GM13976 (cell line): ENCODE measurements at regions not wholly inside any gene's neighbourhood (a gene's known extent, or its start where the extent isn't known, plus 50 kb on each side); places are given as distances from the start of the nearest gene placed in this dataset.

Source experiments
- DNase-seq: peaks from one replicate; pipeline ENCODE4 v3.0.0; 2012; ENCODE audit warnings: low spot score
- in situ Hi-C: fragments of 300-500 bp; cut with MboI; formaldehyde crosslinking; loops from one replicate; pipeline ENCODE4 v1.12.0; 2022; ENCODE audit warnings: low sequenced_read_pairs, mixed read lengths, inconsistent platforms; ENCODE audit not compliant: unreplicated experiment
- TF ChIP-seq, protein P1 (sequence below): IDR thresholded peaks from 2 replicates; pipeline ENCODE4 v1.5.1; 2012; ENCODE audit warnings: borderline replicate concordance, mild to moderate bottlenecking; ENCODE audit not compliant: insufficient read depth; ENCODE audit errors: extremely low read depth, missing control alignments, control extremely low read depth

DNA sequence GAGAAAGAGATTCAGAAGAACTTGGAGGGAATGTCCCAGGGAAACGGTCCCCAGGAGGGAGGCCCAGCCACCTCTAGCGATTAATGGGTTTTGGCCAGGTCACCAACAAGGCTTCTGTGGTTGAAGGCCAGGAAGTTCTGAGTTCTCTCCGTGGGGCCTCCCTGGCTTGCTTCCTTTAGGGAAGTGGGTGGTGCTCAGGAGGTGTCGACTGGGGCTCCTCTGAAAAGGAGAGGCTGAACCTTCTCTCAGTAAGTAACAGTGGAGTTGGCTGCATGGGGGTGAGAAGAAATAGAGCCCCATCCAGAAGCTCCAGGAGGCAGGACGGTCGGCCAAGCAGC lies 77.1 kb upstream of the GSE1 start:
- TF ChIP-seq, protein P1, sequence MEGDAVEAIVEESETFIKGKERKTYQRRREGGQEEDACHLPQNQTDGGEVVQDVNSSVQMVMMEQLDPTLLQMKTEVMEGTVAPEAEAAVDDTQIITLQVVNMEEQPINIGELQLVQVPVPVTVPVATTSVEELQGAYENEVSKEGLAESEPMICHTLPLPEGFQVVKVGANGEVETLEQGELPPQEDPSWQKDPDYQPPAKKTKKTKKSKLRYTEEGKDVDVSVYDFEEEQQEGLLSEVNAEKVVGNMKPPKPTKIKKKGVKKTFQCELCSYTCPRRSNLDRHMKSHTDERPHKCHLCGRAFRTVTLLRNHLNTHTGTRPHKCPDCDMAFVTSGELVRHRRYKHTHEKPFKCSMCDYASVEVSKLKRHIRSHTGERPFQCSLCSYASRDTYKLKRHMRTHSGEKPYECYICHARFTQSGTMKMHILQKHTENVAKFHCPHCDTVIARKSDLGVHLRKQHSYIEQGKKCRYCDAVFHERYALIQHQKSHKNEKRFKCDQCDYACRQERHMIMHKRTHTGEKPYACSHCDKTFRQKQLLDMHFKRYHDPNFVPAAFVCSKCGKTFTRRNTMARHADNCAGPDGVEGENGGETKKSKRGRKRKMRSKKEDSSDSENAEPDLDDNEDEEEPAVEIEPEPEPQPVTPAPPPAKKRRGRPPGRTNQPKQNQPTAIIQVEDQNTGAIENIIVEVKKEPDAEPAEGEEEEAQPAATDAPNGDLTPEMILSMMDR = no peak
- no peak for DNase-seq

DNA sequence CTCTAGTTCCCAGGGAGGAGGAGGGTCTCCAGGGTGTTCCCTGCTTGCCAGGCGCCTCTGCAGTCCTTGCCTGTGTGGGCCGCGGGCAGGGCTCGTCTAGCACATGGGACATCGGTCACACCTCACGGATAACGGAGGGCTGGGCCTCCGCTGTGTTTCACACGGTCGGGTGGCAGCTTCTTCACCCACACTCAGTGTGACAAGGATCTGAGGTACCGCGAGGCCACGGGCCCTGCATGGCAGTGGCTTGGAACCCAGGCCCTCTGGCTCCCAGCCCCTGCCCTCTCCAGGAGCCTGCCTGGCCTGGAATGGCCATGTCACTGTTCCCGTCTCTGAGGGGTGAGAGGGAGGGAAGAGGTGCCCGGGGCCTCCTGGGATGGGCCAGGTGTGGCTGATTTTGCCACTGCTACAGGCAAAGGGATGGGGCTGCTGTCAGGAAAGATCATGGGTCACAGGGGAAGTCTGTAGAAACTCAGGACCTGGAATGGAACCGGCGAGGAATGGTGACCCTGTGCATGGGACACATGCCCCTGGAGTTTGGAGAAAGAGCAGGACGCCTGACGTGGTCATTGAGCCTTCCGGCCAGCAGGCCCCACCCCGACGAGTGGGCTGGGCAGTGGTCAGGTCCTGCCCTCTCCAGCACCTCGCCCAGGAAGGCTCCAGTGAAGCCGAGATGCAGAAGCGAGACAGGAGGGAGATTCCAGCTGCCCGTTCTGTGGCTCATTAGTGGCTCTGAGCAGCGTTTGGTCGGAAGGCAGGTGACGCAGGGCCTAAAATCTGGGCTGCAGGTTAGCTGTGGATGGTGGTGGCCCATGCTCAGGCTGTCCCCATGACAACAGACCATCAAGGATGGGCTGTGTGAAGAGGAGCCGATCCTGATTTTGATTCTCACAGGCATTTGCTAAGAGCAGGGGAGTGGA lies 76.5 kb upstream of the GSE1 start:
- TF ChIP-seq, protein P1 = no peak
- in situ Hi-C loops = no loop called here
- no peak for DNase-seq

More for the DNA sequence above, 77.1 kb upstream of the GSE1 start:
- in situ Hi-C loops = no loop called here

DNA sequence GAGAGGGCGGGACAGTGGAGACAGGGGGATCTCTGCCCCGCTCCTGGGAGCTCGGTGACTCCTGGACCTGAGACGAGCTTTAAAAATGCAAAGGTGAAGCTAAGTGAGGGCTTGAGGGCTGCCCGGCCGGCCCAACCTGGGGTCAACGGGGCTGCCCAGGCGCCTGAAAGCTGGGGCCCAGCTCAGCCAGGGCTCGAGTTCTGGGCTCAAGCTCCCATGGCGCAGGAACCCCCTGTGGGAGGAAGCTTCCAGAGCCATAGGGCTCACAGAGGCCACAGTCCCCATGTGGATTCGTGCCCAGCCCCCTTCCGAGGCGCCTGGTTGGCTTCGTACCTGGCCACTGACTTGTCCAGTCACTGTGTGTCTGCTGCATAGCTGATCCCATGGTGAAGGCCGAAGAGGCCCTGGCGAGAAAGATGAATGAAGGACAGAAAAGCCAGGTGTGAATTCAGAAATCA lies 75.8 kb upstream of the GSE1 start:
- TF ChIP-seq, protein P1 = no peak
- in situ Hi-C loops = no loop called here
- DNase-seq = no peak

DNA sequence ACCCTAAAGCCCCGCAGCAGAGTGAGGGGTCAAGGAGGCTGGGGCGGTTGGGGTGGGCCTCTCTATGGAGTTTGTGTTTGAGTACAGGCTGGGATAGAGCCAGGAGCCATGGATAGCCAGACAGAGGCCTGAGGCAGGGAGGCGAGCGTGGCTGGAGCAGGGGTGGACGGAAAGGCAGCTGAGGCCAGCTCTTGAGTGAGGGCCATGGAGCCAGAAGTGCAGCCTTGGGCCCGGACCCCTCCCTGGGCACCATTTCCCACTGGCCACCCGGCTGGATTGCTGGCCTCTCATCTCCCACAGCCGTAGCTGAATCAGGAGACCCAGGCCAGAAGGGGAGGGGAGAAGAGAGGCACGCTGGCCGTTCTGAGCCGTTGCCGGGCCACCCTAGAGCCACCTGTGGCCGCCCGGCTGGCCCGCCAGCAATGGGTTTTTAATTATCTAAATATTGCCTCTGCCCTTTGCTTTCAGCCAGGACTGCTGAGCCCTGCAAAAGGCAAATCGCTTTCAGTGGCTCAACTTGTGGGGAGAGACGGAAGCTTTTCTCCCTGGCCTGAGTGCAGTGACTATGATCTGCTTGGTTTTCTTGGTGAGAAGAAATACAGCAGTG lies 75.2 kb upstream of the GSE1 start:
- DNase-seq = no peak
- in situ Hi-C loops = no loop called here
- TF ChIP-seq, protein P1 = no peak

DNA sequence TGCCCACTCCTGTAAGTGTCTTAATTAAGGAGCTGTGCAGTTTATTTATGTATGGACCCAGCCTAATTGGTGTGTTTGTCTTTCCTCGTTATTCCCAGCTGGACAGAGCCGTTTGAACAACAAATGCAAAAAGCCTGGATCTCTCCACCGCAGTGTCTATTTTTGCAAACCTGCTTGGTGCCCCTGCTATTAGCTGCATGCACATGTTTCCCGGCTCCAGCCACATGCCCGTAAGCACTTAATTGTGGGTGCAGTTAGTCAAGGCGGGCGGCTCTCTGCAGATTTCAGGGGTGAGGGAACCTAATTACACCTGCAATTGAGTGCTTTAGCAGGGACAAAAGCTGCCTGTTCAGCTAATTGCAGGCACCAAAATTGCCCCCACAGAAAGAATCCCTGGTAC lies 74.0 kb upstream of the GSE1 start:
- in situ Hi-C loops = no loop called here

DNA sequence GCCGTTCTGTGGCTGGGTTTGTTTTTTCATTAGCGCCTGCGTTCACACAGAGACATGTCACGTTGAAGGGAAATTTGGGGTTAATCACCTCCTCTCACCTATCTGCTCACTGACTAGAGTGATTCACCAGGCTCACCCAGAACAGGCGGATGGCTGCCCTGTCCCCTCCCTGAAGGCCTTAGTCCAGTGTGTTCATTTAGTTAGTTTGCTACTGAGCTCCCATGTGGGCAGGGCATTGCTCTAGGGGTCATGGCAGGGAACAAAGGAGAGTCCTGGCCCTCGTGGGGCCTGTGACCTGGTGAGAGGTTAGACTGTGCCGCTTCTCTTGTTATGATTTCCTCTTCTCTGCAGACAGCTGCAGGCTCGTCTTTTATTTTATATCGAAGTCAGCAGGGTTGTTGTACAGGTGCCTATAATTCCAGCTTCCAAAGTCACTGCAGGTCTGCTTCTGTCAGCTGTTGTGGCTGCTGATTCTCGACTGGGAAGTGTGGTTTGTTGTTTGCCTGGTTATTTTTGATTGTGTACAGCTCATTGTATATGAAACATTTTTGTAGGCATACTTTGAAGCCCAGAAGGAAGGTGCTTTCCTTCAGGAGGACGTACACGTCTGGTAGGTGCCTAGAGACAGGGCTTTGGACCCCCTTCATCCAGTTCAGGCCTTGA lies 73.4 kb upstream of the GSE1 start:
- no peak for DNase-seq
- in situ Hi-C loops = no loop called here
- TF ChIP-seq, protein P1 = no peak

More for the DNA sequence above, 74.0 kb upstream of the GSE1 start:
- TF ChIP-seq, protein P1 = no peak
- no peak for DNase-seq
